DMS79 (cell line): ENCODE measurements at regions not wholly inside any gene's neighbourhood (a gene's known extent, or its start where the extent isn't known, plus 50 kb on each side); places are given as distances from the start of the nearest gene placed in this dataset.
A peak's percentile ranks its signal among the peaks of the same experiment; 100 is the strongest.

Source experiments
- DNase-seq: peaks from one replicate; lab custom pipeline; 2025; lab: John Stamatoyannopoulos, UW

DNA sequence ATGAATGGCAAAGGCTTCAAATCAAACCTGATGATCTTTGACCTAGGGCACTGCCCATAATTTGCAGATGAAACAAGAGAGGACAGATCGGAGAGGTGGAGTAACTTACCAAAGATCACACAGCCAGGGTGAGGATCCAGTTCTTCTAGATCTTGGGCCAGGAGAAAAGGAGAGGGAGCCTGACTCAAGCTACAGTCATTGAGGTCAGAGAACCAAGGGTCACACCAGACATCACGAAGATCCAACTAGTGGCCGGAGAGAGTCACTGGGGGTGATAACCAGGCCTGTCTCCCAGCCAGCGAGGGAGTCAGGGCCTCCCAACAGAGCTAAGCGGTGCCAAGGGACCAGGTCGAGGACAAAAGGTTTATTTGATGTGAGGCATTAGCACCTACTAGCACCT lies 115.0 kb downstream of the RIPK4 start:
- DNase-seq: no peak

DNA sequence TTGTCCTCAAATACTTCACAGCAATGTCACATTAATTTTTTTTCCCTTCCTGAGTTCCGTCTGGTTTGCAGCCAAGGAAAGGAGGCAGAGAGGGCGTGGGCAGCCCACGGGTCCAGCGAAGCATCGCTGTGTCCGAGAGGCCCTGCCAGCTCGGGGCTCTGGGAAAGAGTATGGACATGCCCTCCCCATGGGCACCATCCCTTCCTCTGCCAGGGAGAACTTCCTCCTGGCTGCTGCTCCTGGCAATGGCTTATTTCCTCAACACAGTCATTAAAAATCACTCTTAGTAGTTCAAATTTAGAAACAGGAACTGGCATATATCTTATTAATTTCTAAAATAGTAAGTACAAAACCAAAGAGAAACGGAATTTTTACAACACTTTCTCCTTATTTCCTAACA lies 115.4 kb downstream of the RIPK4 start:
- no peak for DNase-seq

DNA sequence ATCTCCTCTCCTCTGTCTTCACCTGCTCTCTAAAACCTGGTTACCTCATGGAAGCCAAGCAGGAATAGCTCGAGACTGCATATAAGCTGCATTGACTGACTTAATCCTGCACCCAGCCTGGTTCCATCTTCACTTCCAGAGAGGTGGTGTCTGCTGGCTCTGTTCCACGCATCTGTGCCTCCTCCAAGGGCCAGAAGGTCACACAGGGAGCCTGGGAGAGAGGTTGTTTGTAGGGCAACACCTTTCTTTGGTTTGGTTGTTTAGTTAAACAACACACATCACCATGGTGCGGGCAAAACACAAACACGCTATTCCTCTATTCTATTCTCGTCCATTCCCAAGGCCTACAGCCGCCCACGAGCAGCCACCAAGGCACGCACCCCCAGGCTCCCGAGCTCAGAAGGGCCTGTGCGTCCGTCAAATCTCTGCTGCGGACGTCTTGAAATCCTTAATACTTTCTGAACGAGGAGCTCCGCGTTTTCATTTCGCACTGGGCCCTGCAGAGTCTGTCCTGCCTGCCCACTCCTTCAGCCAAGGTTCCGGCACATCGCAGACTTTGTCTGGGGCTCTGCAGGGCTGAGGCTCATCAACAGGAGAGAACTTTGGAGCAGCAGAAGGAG lies 116.2 kb downstream of the RIPK4 start:
- no peak for DNase-seq

DNA sequence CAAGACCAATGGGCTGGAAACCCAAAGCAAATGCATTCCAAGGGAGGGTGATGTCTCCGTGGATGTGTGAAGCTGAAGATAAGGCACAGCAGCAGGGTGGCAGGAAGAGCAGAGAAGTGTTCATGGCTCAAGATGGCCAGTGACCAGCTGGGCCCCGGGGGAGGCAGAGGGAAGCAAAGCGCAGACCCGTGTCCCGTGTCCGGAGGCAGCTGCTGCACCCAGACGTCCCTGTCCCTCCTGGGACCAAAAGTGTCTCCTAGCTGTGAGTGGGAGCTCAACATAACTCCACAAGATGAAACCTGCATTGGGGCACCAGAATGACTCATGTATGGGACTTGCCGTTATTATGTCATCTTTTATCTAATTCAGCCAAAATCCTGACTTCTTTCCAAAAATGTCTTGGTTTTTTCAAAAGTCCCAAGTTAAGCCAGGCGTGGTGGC lies 118.2 kb downstream of the RIPK4 start:
- no peak for DNase-seq

DNA sequence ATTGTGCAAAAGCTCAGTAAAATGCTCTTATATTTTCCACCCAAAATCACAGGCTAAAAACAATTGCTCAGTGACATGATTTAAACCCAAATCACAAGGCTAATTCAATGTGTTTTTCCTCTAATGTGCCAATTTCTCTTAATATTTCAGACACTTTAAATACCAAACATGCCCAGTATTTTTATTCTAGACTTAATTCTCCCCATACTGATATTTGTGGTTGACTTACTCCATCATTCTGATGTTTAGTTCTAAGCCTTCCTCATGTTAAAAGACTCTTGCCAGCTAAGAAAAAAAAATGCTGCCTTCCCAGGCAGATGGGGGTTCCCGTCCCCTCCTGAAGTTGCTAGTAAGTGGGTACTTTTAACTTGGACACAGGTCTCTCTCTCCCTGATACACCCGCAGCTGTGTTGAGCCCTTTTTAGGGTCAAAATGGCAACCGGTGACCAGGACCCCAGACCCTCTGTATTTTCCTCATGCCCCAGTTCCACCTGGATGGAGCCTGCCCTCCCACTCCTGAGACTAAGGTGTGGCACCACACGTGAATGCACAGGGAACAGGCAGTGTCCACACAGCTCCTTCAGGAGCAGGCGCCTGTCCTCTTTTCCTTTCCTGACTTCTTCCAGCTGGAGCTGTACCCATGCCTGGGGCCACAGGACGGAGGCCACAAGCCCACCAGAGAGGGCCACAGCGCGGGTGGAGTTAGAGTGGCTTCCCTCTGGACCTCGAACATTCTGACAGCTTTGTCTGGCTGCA lies 118.9 kb downstream of the RIPK4 start:
- no peak for DNase-seq

DNA sequence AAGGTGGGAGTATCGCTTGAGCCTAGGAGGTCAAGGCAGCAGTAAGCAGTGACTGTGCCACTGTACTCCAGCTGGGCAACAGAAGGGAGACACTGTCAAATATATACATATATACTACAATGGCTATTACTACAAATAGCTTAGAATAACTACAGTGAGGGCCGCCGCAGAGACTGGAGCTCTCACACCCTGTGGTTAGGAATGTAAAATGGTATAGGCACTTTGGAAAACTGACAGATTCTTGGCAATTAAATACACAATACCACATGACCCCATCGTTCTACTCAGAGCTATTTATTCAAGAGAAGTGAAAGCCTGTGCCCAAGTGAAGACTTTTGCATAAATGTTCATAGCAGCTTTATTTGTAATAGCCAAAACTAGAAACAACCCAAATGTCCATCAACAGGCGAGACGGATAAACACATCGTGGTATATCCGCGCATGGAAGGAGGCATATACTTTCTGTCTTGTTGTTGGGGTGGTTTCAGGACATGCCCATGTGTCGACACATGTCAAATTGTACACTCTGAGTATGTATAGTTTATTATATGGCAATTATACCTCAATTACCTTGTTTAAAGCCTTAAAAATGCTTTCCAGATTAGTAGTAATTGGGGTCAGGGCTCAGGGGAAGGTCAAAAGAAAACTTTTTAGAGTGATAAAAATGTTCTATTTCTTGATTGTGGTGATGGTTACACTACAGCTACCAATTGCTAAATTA lies 123.4 kb downstream of the RIPK4 start:
- DNase-seq: no peak

DNA sequence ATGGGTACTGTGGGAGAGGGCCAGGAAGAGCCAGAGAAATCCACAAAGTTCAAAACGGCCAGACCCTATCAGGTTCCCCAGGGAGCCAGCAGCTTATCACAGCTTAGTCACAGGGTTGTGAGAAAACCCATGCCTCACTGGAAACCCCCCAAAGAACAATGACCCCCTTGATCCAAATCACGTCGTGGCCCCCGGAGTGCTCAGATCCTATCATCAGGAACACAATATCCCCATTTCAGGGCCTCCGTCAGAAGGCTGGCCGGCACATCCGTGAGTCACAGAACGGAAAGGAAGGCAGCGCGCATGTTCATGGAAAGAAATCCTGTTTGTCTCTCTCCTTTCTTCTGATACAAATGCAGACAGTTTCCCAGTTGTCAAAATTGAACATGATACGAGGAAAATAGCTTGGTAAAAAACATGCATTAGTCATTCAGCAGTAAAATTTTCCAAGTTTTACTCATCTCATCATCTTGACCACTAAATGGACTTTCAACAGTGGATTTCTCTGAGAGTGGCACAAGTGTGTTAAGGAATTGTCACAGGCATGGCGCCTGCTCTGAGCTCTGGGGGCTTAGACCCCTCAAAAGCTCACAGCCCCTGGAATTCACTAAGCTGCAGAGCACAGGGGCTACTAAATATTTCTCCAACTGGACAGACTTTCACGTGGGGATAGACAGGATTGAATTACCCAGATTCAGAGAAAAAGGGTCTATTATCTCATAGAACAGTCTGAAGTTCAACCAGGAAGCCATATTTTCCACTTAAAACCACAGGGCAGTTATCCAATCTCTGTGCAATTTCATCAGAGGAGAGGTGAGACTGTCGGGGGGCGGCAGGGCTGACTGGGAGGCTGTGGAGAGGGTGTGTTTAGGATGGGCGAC lies 124.8 kb downstream of the RIPK4 start:
- no peak for DNase-seq

DNA sequence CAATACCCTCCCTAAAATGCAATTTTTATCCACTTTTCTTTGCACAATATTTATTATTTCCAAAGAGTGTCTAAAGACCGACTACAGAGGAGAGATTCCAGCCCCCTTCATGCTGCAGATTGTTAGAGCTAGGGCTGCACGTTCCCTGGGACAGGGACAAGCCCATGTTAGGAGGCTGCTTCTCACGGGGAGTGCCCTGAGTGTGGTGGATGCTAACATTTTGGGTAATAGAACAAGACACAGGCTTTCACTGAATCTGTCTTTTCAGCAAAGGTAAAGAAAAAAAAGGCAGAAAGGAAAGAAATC lies 125.4 kb downstream of the RIPK4 start:
- DNase-seq: no peak

DNA sequence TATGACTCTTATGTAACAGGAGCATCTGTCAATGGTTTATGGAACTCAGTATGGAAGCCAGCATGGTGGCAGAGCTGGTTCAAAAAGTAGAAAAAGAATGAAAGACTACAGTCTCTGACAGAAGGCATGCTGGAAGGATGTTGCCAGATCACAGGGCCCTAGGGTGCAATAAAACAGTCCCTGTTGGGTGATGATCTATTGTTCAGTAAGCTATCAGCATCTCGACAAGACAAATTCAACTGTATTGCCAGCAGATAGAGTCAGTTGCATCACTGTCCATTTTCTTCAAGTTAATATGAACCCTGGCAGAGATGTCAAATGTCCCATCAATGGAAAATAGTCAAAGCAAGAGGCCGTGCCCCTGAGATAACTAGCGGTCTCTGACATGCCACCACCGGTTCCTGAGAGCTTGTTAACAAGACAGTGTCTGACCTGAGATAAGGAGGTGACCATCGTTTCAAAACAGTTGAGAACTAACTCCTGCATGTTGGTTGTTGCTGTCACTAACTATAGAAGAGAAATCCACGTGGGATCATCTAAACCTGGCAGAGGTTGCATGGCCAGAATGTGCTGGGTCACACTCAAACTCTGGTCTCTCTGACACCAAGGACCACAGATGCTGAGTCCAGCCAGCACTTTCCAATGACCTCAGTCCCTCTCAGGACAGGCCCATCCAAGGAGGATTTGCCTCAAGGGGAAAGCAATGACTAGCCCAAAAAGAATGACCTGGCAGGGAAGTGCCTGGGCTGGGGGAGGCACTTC lies 125.9 kb downstream of the RIPK4 start:
- no peak for DNase-seq

DNA sequence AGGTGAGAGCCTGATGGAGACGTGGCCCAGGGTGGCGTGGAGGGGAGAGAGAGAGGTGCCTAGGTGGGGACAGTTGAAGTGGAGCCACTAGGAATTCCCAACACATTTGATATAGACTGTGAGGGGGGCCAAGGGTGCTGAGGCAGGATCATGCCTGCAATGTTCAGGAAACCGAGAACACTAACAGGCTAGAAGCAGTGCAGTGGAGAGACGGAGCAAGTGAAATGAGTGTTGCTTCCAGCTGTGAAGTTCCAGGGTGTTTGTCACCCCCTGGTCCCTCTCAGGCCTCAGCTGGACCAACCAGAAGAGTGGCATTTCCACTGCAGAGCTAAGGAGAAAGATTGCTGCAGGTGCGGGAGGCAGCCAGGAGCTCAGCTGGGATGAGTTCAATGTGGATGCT lies 127.1 kb downstream of the RIPK4 start:
- no peak for DNase-seq

DNA sequence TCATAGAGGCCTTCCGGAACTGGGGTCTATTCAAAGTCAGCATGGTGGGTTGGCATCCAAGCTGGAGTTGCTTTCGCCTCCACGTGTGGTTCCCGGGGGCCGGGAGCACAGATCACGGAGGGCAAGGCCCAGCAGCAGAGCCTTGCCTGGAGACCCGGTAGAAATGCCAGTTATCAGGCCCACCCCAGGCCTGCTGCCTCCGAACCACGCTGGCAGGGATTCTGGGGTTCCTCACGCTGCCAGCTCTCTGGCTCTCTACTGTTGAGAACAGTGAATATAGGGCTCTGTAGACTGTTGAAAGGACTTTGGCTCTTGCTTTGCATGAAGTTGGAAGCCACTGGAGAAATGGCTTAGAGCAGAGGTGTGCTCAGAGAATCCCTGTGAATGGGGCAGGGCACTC lies 127.5 kb downstream of the RIPK4 start:
- no peak for DNase-seq

DNA sequence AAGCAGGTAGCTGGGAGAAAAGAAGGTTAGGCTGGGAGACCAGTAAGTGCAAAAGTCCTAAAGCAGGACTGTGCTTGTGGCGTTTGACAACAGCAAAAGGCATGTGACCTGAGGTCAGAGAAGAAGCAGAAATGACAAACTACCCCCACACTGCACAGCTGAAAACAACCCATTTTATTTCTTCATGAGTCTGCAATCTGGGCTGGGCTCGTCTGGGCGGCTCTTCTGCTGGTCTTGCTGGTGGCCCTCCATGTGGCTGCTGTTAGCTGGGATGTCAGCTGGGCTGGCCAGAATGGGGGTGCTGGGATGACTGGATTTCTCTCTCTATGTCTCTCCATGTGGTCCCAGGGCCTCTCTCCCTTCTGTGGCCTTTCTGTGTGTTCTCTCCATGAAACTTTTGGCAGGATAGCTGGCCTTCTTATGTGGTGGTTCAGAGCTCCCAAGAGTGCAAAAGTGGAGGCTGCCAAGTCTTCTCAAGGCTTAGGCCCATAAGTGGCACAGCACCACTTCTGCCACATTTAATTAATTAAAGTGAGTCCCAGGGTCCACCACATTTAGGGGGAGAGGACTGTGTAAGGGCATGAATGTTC lies 128.6 kb downstream of the RIPK4 start:
- DNase-seq: peak; percentile 87

DNA sequence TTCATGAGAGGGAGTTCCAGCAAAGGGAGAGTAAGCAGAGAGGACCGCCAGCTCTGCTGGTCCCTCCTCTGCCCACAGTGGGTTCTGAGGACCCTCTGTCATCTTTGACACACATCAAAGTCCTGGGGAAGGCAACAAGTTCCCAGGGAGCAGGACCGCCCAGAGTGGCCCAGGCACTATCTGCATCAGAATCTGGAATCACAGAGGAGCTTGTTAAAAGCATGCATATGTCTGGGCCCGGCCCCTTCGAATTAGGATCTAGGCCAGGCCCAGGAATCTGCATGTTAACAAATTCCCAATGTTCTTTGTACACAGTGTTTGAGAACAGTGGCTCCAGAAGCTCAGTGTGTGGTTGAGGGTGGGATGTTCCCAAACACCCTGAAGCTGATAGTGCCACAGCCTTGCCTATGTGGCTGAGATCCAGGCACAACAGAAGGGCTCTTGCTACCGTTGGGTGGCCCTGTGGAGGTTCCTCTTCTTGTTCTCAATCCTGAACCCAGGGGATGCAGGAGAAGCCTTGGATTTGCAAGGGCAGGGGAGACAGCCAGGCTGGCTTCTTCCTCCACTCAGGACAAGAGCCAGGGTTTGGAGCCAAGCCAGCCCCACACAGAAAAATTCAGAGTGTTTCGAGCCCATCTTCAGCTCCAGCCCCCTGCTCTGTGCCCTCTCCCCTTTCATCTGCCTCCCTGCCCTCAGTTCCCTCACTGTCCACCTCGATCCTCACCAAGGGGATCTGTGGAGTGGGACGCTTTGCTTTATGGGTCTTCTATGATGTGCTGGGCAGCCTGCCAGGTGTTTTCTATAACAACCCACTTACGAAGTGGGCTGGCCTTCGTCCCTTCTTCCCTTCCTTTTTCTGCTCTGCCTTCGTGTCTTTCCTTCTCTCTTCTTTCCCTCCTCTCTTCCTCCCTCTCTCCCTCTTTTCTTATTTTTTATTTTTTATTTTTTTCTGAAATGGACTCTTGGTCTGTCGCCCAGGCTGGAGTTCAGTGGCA lies 129.0 kb upstream of the TMPRSS2 start:
- peak; percentile 25 for DNase-seq

DNA sequence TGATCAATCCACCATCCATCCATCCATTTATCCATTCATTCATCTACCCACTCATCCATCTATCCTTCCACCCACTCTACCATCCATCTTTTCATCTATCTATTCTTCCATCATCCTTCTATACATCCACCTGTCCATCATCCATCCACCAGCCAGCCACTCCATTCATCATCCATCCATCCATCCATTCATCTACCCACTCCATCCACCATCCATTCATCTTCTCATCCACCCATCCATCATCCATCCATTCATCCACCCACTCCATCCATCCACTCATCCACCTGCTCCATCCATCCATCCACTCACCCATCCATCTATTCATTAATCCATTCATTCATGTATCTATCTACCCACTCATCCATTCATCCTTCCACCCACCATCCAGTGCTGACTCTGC lies 127.9 kb upstream of the TMPRSS2 start:
- DNase-seq: no peak

DNA sequence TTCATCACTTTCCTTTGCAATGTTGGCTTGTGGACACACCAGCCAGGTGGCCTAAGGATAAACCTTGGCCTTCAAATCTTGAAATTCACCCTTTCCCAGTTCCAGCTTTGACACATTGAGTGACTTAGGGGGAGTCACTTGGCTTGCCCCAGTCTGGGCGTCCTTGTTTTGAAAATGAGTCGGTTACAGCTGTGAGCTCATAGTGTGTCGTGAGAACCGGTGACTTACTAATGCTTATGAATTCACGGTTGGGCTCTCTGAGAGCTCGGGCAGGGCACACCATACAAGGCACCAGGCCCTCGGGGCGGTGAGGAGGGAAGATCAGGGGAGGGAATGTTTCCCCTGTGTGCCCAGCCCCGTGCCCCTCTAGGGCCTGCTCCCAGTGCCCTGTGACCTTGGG lies 126.9 kb upstream of the TMPRSS2 start:
- DNase-seq: no peak

DNA sequence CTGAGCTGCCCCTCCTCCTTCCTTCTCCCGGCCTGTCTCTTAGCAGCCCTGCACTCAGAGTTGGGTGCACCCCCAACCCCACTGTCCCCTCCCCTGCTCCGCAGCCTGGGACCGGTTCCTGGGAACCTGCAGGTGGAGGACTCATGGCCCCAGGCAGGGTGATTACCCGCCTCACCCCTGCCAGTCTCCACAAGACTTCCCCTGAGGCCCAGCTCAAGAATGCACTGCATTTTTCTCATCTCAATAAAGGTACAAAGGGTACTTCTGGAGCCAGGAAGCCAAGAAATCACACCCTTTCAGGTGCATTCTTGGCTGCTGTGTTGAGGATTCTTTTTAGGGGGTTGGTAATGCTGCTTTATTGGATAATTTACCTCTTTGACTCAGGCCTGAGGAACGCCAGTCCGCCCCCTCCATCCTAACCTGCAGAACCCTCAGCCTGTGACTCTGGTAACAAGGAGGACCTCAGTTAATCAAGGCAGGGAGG lies 126.3 kb upstream of the TMPRSS2 start:
- peak; percentile 50 for DNase-seq

DNA sequence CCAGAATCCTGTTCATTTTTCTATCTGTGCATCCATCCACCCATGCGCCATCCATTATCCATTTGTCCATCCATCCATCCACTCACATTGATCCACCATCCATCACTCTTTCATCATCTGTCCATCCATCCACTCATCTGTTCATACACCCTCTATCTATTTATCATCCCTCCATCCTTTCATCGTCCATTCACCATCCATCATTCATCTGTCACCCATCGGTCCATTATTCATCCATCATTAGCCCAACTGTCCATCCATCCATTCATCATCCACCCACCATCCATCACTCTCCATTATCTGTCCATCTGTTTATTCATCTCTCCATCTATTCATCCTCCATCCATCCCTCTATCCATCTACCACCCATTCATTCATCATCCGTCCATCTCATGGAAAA lies 125.7 kb upstream of the TMPRSS2 start:
- DNase-seq: no peak

DNA sequence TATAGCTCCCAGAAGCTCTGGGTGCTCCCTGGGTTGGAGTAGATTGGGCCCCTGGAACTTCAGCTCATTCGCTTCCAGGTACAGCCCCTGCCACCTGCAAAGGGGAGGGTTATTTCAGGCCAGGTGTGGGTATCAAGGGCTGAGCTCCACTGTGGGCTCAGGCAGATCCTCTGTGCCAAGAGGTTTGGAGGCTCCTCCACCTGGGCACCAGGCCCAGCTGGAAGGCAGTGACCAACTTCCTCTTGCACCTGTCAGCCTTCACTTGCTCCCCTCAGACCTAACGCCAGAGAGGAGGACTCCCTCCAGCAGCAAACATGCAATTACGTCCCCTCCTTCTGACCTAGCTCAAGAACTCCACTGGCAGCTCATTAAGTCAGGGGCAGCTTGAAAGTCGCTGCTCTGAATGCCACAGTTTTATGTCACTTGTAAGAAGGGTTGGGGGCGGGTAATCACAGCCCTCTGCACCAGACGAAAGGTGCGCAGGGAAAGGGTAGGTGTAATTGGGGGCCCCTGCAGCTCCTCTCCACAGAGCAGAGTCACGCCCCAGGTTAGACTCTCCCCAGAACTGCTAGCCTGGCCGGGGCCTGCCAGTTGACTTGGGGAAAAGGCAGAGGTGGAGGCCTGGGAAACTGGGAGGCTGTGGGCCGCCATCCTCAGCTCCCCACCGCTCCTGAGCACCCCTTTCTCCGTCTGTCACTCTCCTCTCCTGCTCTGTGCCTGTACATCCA lies 125.0 kb upstream of the TMPRSS2 start:
- peak; percentile 87 for DNase-seq
